HepG2 (cell line): ENCODE measurements at regions not wholly inside any gene's neighbourhood (a gene's known extent, or its start where the extent isn't known, plus 50 kb on each side); places are given as distances from the start of the nearest gene placed in this dataset.

ENCODE experiments used
- ATAC-seq: fragments of 200-7000 bp; cut with Tn5 transposase; 3 replicates; pipeline ENCODE4 v1.9.1; 2020; ENCODE audit warnings: mild to moderate bottlenecking, moderate library complexity
- BruUV-seq: library from RNA; stranded (reverse); fragments of 400-500 nt; replicated peaks from 2 replicates; lab custom pipeline; 2021; lab: Mats Ljungman, UMichigan
- CTCF ChIA-PET: fragments of 300-600 bp; formaldehyde crosslinking; extraction: SDS; loops from one replicate; lab custom pipeline; 2021; ENCODE audit warnings: low total read pairs, inconsistent platforms, low intra/inter-chr PET ratio; lab: Yijun Ruan, JAX
- POLR2A ChIA-PET: fragments of 350-600 bp; sonication (Branson Sonifier 250); formaldehyde crosslinking; loops from one replicate; lab custom pipeline; 2020; ENCODE audit warnings: antibody characterized with exemption, inconsistent platforms; lab: Yijun Ruan, JAX
- DNase-seq: peaks from one replicate; pipeline ENCODE4 v3.0.0-alpha.2; 2015; ENCODE audit warnings: low spot score
- FAIRE-seq: peaks from 3 replicates; lab custom pipeline; 2011; peaks lifted over from hg19 to GRCh38; lab: Jason Lieb, UNC
- H2AFZ ChIP-seq: one replicate; pipeline ENCODE4 v1.6.1; 2011; ENCODE audit warnings: low read length, inconsistent platforms
- H3K27ac ChIP-seq: fragments of 300-600 bp; 3 replicates; pipeline ENCODE4 v1.8.0; 2011; ENCODE audit warnings: mixed run types, mild to moderate bottlenecking, mixed read lengths, low read length, inconsistent platforms; ENCODE audit not compliant: insufficient read depth; ENCODE audit errors: extremely low read length
- H3K27me3 ChIP-seq, 2 experiments: fragments of 200-600 bp in 1 of 2; 2 replicates in 1 of 2; 3 replicates in 1 of 2; pipeline versions ENCODE4 v1.6.0 to v1.8.0; 2011; ENCODE audit warnings: low read length in 2 of 2, mild to moderate bottlenecking in 2 of 2, moderate library complexity in 2 of 2, inconsistent platforms in 1 of 2; ENCODE audit not compliant: insufficient read depth in 2 of 2, control insufficient read depth in 1 of 2
- H3K36me3 ChIP-seq, 2 experiments: fragments of 200-600 bp in 1 of 2; replicated peaks in 1 of 2; 2 replicates in 1 of 2; 3 replicates in 1 of 2; pipeline versions ENCODE4 v1.5.1 to v1.8.0; 2011; ENCODE audit warnings: low read length in 2 of 2, inconsistent platforms in 1 of 2; ENCODE audit not compliant: insufficient read depth in 2 of 2, control insufficient read depth in 1 of 2
- H3K4me1 ChIP-seq: 2 replicates; pipeline ENCODE4 v1.5.1; 2012; ENCODE audit warnings: low read length, inconsistent platforms; ENCODE audit not compliant: insufficient read depth
- H3K4me2 ChIP-seq: 2 replicates; pipeline ENCODE4 v1.6.0; 2011; ENCODE audit warnings: low read depth, low read length, inconsistent platforms
- H3K4me3 ChIP-seq, 3 experiments: fragments of 200-600 bp in 1 of 3; sonication (generic), shearing (Covaris generic) in 1 of 3; replicated peaks in 1 of 3; 2 replicates each; pipeline ENCODE4 v1.5.1; 2011 to 2016; ENCODE audit warnings: low read length in 3 of 3, inconsistent platforms in 2 of 3, low read depth in 2 of 3, mild to moderate bottlenecking in 2 of 3, control low read depth in 1 of 3, mixed read lengths in 1 of 3; ENCODE audit not compliant: insufficient read depth in 1 of 3
- H3K79me2 ChIP-seq: one replicate; pipeline ENCODE4 v1.6.1; 2011; ENCODE audit warnings: low read length, inconsistent platforms; ENCODE audit not compliant: insufficient read depth
- H3K9ac ChIP-seq: 2 replicates; pipeline ENCODE4 v1.6.0; 2011; ENCODE audit warnings: mild to moderate bottlenecking, low read depth, low read length, inconsistent platforms; ENCODE audit not compliant: insufficient read depth
- H3K9me3 ChIP-seq: 2 replicates; pipeline ENCODE4 v1.5.1; 2012; ENCODE audit warnings: mild to moderate bottlenecking, low read length
- H4K20me1 ChIP-seq: 2 replicates; pipeline ENCODE4 v1.6.0; 2011; ENCODE audit warnings: inconsistent platforms, mild to moderate bottlenecking, low read length, moderate library complexity; ENCODE audit not compliant: insufficient read depth
- DR1 ChIP-seq: sonication (generic); formaldehyde crosslinking; IDR thresholded peaks from 2 replicates; pipeline ENCODE4 v1.8.0; 2021; ENCODE audit warnings: mild to moderate bottlenecking, missing genetic modification reagents, inconsistent platforms
- GTF3A ChIP-seq: sonication (generic); formaldehyde crosslinking; conservative IDR thresholded peaks from 2 replicates; pipeline ENCODE4 v1.4.0; 2020; ENCODE audit warnings: mild to moderate bottlenecking, missing genetic modification reagents
- HOXA7 ChIP-seq: sonication (generic); formaldehyde crosslinking; IDR thresholded peaks from 2 replicates; pipeline ENCODE4 v1.8.1; 2022; ENCODE audit warnings: mild to moderate bottlenecking, missing genetic modification reagents, moderate library complexity
- RXRA ChIP-seq: sonication (generic); formaldehyde crosslinking; IDR thresholded peaks from 2 replicates; pipeline ENCODE4 v1.5.1; 2020; ENCODE audit warnings: missing genetic modification reagents
- SAFB2 ChIP-seq: sonication (generic); formaldehyde crosslinking; IDR thresholded peaks from 2 replicates; pipeline ENCODE4 v1.5.1; 2020; ENCODE audit warnings: missing genetic modification reagents, low read depth, mild to moderate bottlenecking, borderline replicate concordance
- SATB2 ChIP-seq: sonication (generic); formaldehyde crosslinking; IDR thresholded peaks from 2 replicates; pipeline ENCODE4 v1.5.0; 2020; ENCODE audit warnings: missing genetic modification reagents
- ZNF143 ChIP-seq: sonication (generic); formaldehyde crosslinking; IDR thresholded peaks from 2 replicates; pipeline ENCODE4 v1.4.0; 2020; ENCODE audit warnings: missing genetic modification reagents
- WGBS: methylation state at CpG from one replicate; pipeline ENCODE4 v1.1.6; 2017; ENCODE audit warnings: low lambda C conversion rate; 5-methylcytosine and 5-hydroxymethylcytosine counted together
- in situ Hi-C: cut with HindIII; loops from 2 replicates; pipeline ENCODE4 v1.10.0; 2017; ENCODE audit warnings: low pct_unique_long_range_greater_than_20kb; ENCODE audit not compliant: extremely low pct_ligation_motif_present
- intact Hi-C: fragments of 100-400 bp; cut with micrococcal nuclease; formaldehyde crosslinking; loops from one replicate; pipeline ENCODE4 v1.10.0; 2022; ENCODE audit not compliant: unreplicated experiment
- TF ChIP-seq, protein P1 (sequence below): fragments of 450-650 bp; IDR thresholded peaks from 2 replicates; pipeline ENCODE4 v1.6.1; 2017
- TF ChIP-seq, protein P2 (sequence below): sonication (generic); formaldehyde crosslinking; IDR thresholded peaks from 2 replicates; pipeline ENCODE4 v1.4.0; 2020; ENCODE audit warnings: low read depth, missing genetic modification reagents
- TF ChIP-seq, protein P3 (sequence below): sonication (generic); formaldehyde crosslinking; IDR thresholded peaks from 2 replicates; pipeline ENCODE4 v1.5.1; 2020; ENCODE audit warnings: mild to moderate bottlenecking, missing genetic modification reagents, borderline replicate concordance
- TF ChIP-seq, protein P4 (sequence below), 2 experiments: sonication (generic) in 1 of 2; formaldehyde crosslinking in 1 of 2; IDR thresholded peaks; 2 replicates each; pipeline versions ENCODE4 v1.4.0 to v1.6.1; 2016 to 2020; ENCODE audit warnings: borderline replicate concordance in 1 of 2, low read depth in 1 of 2, mild to moderate bottlenecking in 1 of 2, missing genetic modification reagents in 1 of 2
- TF ChIP-seq, protein P5 (sequence below): sonication (generic); formaldehyde crosslinking; IDR thresholded peaks from 2 replicates; pipeline ENCODE4 v1.8.0; 2022; ENCODE audit warnings: missing genetic modification reagents, low read depth, mild to moderate bottlenecking, borderline replicate concordance

DNA sequence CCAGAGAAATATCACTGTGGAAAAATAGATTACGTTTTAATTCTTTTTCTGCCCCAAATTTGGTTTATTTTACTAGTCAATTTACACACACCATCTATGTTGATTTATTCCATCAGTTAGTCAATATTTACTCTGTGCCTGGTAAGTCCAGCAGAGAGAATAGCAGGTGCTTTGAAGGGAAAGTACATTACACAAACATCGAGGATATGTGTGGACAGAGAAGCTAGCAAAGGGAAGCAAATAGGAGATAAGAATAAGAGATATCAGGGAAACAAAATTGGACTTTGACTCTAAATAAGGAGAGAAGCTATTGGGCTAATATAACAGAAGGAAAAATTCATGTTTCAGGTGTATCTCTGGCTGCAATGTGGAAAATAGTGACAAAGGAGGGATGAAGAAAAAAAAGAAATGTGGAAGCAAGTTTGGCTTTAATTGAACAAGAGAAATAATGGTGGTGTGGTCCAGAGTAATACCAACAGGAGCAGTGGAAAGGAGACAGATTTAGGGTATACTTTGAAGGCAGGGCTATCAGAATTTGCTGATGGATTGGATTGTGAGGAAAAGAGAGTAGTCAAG is 587.7 kb upstream of the CDH6 start:
- DNase-seq (peak; percentile 98), FAIRE-seq (peak; percentile 8), ATAC-seq (peak; percentile 100)
- H3K27me3 ChIP-seq, result no peaks in the 10 kb centered on the region
- intact Hi-C loops, result loop anchor here (1.0 kb wide), 1 partner anchor 100 kb away; no protein-coding TSS in a partner anchor
- H2AFZ ChIP-seq, result no peak overlapping the region
- no peak overlapping the region for H3K9ac ChIP-seq
- no peak overlapping the region; a peak in 1 of 6 replicates for H3K4me3 ChIP-seq
- H3K79me2 ChIP-seq, result no peaks in the 10 kb centered on the region
- H3K9me3 ChIP-seq, result no peaks in the 10 kb centered on the region
- H3K36me3 ChIP-seq, result no peaks in the 10 kb centered on the region
- in situ Hi-C loops, result loop anchor here (10.0 kb wide), 1 partner anchor 101 kb away; no protein-coding TSS in a partner anchor
- no TSS peak for BruUV-seq
- 0% methylated on average over 2 of the region's 2 CpGs for WGBS
- peaks cover 68% of the 10 kb centered on the region for H3K4me1 ChIP-seq
- peak overlapping the region; percentile 56 for H3K4me2 ChIP-seq
- ChIA-PET POLR2A (interaction anchor here (0.9 to 1.6 kb wide), 3 partner anchors 101 to 107 kb away, joined by 3 to 10 read pairs (median 9); no protein-coding TSS in a partner anchor), CTCF (no interaction called here)
- H3K27ac ChIP-seq, result peak overlapping the region; percentile 62
- H4K20me1 ChIP-seq, result no peaks in the 10 kb centered on the region
- TF ChIP-seq, protein P1, sequence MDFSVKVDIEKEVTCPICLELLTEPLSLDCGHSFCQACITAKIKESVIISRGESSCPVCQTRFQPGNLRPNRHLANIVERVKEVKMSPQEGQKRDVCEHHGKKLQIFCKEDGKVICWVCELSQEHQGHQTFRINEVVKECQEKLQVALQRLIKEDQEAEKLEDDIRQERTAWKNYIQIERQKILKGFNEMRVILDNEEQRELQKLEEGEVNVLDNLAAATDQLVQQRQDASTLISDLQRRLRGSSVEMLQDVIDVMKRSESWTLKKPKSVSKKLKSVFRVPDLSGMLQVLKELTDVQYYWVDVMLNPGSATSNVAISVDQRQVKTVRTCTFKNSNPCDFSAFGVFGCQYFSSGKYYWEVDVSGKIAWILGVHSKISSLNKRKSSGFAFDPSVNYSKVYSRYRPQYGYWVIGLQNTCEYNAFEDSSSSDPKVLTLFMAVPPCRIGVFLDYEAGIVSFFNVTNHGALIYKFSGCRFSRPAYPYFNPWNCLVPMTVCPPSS, result no peak
- TF ChIP-seq, protein P2, sequence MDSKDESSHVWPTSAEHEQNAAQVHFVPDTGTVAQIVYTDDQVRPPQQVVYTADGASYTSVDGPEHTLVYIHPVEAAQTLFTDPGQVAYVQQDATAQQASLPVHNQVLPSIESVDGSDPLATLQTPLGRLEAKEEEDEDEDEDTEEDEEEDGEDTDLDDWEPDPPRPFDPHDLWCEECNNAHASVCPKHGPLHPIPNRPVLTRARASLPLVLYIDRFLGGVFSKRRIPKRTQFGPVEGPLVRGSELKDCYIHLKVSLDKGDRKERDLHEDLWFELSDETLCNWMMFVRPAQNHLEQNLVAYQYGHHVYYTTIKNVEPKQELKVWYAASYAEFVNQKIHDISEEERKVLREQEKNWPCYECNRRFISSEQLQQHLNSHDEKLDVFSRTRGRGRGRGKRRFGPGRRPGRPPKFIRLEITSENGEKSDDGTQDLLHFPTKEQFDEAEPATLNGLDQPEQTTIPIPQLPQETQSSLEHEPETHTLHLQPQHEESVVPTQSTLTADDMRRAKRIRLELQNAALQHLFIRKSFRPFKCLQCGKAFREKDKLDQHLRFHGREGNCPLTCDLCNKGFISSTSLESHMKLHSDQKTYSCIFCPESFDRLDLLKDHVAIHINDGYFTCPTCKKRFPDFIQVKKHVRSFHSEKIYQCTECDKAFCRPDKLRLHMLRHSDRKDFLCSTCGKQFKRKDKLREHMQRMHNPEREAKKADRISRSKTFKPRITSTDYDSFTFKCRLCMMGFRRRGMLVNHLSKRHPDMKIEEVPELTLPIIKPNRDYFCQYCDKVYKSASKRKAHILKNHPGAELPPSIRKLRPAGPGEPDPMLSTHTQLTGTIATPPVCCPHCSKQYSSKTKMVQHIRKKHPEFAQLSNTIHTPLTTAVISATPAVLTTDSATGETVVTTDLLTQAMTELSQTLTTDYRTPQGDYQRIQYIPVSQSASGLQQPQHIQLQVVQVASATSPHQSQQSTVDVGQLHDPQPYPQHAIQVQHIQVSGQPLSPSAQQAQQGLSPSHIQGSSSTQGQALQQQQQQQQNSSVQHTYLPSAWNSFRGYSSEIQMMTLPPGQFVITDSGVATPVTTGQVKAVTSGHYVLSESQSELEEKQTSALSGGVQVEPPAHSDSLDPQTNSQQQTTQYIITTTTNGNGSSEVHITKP, result no peak
- TF ChIP-seq HOXA7, result no peak
- TF ChIP-seq, protein P3, sequence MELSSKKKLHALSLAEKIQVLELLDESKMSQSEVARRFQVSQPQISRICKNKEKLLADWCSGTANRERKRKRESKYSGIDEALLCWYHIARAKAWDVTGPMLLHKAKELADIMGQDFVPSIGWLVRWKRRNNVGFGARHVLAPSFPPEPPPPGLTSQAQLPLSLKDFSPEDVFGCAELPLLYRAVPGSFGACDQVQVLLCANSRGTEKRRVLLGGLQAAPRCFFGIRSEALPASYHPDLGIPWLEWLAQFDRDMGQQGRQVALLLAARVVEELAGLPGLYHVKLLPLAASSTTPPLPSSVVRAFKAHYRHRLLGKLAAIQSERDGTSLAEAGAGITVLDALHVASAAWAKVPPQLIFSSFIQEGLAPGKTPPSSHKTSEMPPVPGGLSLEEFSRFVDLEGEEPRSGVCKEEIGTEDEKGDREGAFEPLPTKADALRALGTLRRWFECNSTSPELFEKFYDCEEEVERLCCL, result no peak
- TF ChIP-seq RXRA (CRISPR knock-in tag), result no peak
- no peak for TF ChIP-seq GTF3A (CRISPR knock-in tag)
- TF ChIP-seq SATB2 (CRISPR knock-in tag), result no peak
- TF ChIP-seq SAFB2 (CRISPR knock-in tag), result no peak
- TF ChIP-seq, protein P4, sequence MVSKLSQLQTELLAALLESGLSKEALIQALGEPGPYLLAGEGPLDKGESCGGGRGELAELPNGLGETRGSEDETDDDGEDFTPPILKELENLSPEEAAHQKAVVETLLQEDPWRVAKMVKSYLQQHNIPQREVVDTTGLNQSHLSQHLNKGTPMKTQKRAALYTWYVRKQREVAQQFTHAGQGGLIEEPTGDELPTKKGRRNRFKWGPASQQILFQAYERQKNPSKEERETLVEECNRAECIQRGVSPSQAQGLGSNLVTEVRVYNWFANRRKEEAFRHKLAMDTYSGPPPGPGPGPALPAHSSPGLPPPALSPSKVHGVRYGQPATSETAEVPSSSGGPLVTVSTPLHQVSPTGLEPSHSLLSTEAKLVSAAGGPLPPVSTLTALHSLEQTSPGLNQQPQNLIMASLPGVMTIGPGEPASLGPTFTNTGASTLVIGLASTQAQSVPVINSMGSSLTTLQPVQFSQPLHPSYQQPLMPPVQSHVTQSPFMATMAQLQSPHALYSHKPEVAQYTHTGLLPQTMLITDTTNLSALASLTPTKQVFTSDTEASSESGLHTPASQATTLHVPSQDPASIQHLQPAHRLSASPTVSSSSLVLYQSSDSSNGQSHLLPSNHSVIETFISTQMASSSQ (IDR thresholded peaks at IDR 0.05; ENCODE audit: low read depth), result peak; percentile 71
- TF ChIP-seq, protein P4 (CRISPR knock-in tag; IDR thresholded peaks at IDR 0.05; ENCODE audit: borderline replicate concordance), result peak; percentile 90; the same call in 1 of the 2 replicates
- TF ChIP-seq ZNF143 (CRISPR knock-in tag), result no peak
- TF ChIP-seq DR1 (CRISPR knock-in tag), result no peak
- TF ChIP-seq, protein P5, sequence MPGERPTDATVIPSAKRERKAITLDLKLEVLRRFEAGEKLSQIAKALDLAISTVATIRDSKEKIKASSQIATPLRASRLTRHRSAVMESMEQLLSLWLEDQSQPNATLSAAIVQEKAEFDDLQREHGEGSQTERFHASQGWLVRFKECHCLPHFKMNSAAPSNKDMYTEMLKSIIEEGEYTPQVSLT (CRISPR knock-in tag), result no peak
